OCI-LY3 (cell line): ENCODE measurements at regions not wholly inside any gene's neighbourhood (a gene's known extent, or its start where the extent isn't known, plus 50 kb on each side); places are given as distances from the start of the nearest gene placed in this dataset.

ENCODE experiments used
- EZH2phosphoT487 ChIP-seq: fragments of 200-600 bp; shearing (Covaris generic); IDR thresholded peaks from 2 replicates; pipeline ENCODE4 v1.6.1; 2018; ENCODE audit warnings: antibody characterized with exemption, mixed run types, low read depth
- TF ChIP-seq, protein P1 (sequence below): fragments of 200-600, 300-600 bp; sonication (generic); IDR thresholded peaks from 2 replicates; pipeline ENCODE4 v1.5.1; 2014; ENCODE audit warnings: antibody characterized with exemption, low read length, low read depth

DNA sequence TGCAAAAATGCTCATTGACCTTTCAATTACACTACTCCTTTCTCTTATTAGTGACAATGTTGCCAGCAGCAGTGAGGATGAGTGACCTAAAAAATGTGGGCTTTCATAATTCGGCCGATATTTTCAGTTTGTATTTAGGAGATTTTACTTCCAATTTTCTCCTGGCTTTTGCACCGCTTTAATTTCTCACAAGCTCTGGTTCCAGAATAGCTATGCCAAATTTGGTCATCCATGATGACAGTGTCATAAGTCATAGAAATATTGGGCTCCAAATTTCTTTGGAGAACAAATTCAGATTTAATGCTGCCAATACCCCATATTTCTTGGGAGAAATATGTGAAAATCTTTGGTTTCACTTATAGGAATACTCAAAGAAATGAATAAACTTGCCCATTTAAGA is 187.7 kb upstream of the HCCS start:
- TF ChIP-seq, protein P1, sequence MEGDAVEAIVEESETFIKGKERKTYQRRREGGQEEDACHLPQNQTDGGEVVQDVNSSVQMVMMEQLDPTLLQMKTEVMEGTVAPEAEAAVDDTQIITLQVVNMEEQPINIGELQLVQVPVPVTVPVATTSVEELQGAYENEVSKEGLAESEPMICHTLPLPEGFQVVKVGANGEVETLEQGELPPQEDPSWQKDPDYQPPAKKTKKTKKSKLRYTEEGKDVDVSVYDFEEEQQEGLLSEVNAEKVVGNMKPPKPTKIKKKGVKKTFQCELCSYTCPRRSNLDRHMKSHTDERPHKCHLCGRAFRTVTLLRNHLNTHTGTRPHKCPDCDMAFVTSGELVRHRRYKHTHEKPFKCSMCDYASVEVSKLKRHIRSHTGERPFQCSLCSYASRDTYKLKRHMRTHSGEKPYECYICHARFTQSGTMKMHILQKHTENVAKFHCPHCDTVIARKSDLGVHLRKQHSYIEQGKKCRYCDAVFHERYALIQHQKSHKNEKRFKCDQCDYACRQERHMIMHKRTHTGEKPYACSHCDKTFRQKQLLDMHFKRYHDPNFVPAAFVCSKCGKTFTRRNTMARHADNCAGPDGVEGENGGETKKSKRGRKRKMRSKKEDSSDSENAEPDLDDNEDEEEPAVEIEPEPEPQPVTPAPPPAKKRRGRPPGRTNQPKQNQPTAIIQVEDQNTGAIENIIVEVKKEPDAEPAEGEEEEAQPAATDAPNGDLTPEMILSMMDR: no peak
- TF ChIP-seq EZH2phosphoT487: no peak
